ENCODE measurements at regions not wholly inside any gene's neighbourhood (a gene's known extent, or its start where the extent isn't known, plus 50 kb on each side); places are given as distances from the start of the nearest gene placed in this dataset.

DNA sequence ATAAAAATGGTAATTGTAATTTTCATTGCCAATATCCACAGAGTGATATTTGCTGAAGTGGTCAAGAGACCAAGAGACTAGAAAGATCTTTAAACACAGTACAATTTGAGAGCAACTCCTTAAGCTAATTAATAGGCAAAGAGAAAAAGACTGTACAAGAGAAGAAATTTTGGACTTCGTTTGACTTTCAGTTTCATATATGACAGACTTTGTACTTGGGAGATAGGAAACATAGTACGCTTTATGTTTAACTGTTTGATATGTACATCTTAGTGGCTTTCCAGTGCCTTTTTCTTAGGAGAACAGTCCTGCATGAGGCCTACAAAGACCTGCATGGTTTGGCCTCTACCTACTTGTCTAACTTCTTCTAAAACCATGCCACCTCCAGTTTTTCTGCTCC lies 1118.1 kb downstream of the TRHDE start:
- TF ChIP-seq, protein P1, sequence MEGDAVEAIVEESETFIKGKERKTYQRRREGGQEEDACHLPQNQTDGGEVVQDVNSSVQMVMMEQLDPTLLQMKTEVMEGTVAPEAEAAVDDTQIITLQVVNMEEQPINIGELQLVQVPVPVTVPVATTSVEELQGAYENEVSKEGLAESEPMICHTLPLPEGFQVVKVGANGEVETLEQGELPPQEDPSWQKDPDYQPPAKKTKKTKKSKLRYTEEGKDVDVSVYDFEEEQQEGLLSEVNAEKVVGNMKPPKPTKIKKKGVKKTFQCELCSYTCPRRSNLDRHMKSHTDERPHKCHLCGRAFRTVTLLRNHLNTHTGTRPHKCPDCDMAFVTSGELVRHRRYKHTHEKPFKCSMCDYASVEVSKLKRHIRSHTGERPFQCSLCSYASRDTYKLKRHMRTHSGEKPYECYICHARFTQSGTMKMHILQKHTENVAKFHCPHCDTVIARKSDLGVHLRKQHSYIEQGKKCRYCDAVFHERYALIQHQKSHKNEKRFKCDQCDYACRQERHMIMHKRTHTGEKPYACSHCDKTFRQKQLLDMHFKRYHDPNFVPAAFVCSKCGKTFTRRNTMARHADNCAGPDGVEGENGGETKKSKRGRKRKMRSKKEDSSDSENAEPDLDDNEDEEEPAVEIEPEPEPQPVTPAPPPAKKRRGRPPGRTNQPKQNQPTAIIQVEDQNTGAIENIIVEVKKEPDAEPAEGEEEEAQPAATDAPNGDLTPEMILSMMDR (IDR thresholded peaks at IDR 0.05; ENCODE audit: low read depth, low read length, poor library complexity, severe bottlenecking) = no peak
- TF ChIP-seq EZH2phosphoT487 (IDR thresholded peaks at IDR 0.05; ENCODE audit: borderline replicate concordance, low read length) = no peak

Data from DOHH2 (cell line).